Esophagus (tissue), 2 donors: ENCODE measurements at regions not wholly inside any gene's neighbourhood (a gene's known extent, or its start where the extent isn't known, plus 50 kb on each side); places are given as distances from the start of the nearest gene placed in this dataset.
"Not testable (repeated sequence)": the region's sequence is repeated elsewhere in the genome, so short reads cannot be mapped to it uniquely, and the experiment has no call there.

Source experiments
- H3K27ac ChIP-seq, 2 donors: one replicate each; pipeline ENCODE4 v1.5.1; 2013; ENCODE audit warnings: low read depth in 2 of 2, mild to moderate bottlenecking in 2 of 2, inconsistent platforms in 1 of 2, low read length in 1 of 2, moderate library complexity in 1 of 2
- H3K27me3 ChIP-seq, 2 donors: one replicate each; pipeline ENCODE4 v1.6.1; 2013; ENCODE audit warnings: low read length in 2 of 2, control low read depth in 1 of 2, mild to moderate bottlenecking in 1 of 2; ENCODE audit not compliant: insufficient read depth in 2 of 2, control insufficient read depth in 1 of 2
- H3K36me3 ChIP-seq, 2 donors: one replicate each; pipeline ENCODE4 v1.6.1; 2013; ENCODE audit warnings: low read length in 1 of 2; ENCODE audit not compliant: control insufficient read depth in 2 of 2, insufficient read depth in 2 of 2
- H3K4me1 ChIP-seq, 2 donors: one replicate each; pipeline ENCODE4 v1.6.1; 2013; ENCODE audit warnings: low read length in 1 of 2; ENCODE audit not compliant: control insufficient read depth in 2 of 2, insufficient read depth in 2 of 2
- H3K4me3 ChIP-seq, 2 donors: one replicate each; pipeline ENCODE4 v1.5.1; 2013; ENCODE audit warnings: low read length in 2 of 2, mild to moderate bottlenecking in 2 of 2, low read depth in 1 of 2, moderate library complexity in 1 of 2
- H3K9me3 ChIP-seq, 2 donors: one replicate each; pipeline ENCODE4 v1.6.1; 2013; ENCODE audit warnings: mild to moderate bottlenecking in 2 of 2, low read depth in 1 of 2, low read length in 1 of 2, moderate library complexity in 1 of 2; ENCODE audit not compliant: control insufficient read depth in 2 of 2, insufficient read depth in 1 of 2
- WGBS, 2 donors: extraction: QIAGEN DNeasy Blood & Tissue Kit; methylation state at CpG; one replicate each; pipeline ENCODE4 v1.1.7; 2013; 5-methylcytosine and 5-hydroxymethylcytosine counted together
- donor health status: healthy with polysubstance abuse.
- donor health status: Bipolar disorder and iron deficiency.

DNA sequence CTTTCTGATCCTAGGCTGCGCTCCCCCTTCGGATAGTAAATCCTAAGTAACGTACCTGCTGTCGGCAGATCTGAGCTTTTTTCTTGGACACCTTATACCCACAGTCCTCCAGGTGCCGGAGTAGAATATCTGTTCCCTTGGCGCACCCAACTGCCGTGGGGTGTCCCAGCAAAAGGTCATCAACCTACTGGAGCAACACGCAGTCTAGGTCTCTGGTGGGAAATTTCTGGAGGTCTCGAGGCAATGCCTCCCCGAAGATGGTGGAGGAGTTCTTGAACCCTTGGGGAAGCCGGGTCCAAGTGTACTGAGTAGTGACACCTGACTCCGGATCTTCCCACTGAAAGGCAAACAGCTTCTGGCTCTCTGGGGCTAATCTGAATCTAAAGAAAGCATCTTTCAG lies 129.3 kb upstream of the CCZ1B start:
- 73 to 75% methylated on average over 12 of the region's 12 CpGs for WGBS, 2 donors
- not testable (repeated sequence) for H3K4me3 ChIP-seq

GRCh38 chr7:6955990-6956566 lies 130.0 kb upstream of the CCZ1B start:
- H3K9me3 ChIP-seq, H3K36me3 ChIP-seq, H3K4me1 ChIP-seq, H3K27ac ChIP-seq, H3K27me3 ChIP-seq, H3K4me3 ChIP-seq: not testable (repeated sequence)
- 76 to 78% methylated on average over 12 of the region's 12 CpGs for WGBS, 2 donors

More for the DNA sequence above, 129.3 kb upstream of the CCZ1B start:
- H3K27me3 ChIP-seq, H3K9me3 ChIP-seq, H3K27ac ChIP-seq, H3K4me1 ChIP-seq, H3K36me3 ChIP-seq: not testable (repeated sequence)

DNA sequence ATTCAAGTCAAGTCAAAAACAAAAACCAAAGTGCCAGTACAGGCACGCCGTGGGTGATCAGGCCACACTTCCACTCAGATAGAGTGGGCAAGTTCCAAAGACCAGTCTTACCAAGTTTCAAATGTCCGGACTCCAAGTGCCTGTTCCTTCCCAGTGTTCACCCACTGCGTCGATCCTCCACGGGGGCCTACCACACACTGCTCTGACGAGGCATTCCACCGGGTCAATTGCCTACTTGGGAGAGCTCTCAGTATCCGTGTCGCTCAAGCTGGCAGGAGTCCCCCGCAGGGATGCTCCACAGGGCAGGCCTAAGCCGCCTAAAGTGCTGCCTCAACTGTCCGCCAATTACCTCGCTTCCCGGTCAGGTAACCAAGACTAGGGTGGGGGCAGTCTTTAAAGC lies 132.3 kb upstream of the CCZ1B start:
- H3K4me1 ChIP-seq, H3K9me3 ChIP-seq, H3K27me3 ChIP-seq, H3K36me3 ChIP-seq, H3K4me3 ChIP-seq, H3K27ac ChIP-seq: not testable (repeated sequence)
- 94 to 96% methylated on average over 15 of the region's 15 CpGs for WGBS, 2 donors

DNA sequence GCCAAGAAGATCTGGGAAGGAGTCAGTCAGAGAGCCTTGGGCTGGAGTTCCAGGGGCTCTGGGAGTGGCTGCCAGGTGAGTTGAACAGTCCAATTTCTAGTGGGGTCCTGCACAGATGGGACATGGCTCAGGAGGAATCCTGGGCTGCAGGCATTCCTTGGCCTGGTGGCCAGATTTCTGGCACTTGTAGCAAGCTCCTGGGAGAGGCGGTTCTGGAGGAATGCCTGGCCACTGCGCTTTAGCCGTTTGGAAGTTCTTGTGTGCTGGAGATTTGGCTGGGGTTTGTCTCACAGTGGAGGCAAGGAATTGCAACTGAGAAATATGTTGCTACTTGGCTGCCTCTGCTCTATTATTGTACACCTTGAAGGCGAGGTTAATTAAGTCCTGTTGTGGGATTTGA lies 133.9 kb upstream of the CCZ1B start:
- not testable (repeated sequence) for H3K4me3 ChIP-seq, H3K36me3 ChIP-seq, H3K27me3 ChIP-seq, H3K9me3 ChIP-seq, H3K27ac ChIP-seq, H3K4me1 ChIP-seq
- WGBS, 2 donors, result 73 to 80% methylated on average over 4 of the region's 4 CpGs

- H3K27me3 ChIP-seq, H3K36me3 ChIP-seq, H3K4me1 ChIP-seq, H3K27ac ChIP-seq, H3K9me3 ChIP-seq, H3K4me3 ChIP-seq: not testable (repeated sequence)
- 59 to 65% methylated on average over 7 to 8 of the region's 8 CpGs for WGBS, 2 donors
Measured at GRCh38 chr7:6962871-6963270, 136.8 kb upstream of the CCZ1B start.

DNA sequence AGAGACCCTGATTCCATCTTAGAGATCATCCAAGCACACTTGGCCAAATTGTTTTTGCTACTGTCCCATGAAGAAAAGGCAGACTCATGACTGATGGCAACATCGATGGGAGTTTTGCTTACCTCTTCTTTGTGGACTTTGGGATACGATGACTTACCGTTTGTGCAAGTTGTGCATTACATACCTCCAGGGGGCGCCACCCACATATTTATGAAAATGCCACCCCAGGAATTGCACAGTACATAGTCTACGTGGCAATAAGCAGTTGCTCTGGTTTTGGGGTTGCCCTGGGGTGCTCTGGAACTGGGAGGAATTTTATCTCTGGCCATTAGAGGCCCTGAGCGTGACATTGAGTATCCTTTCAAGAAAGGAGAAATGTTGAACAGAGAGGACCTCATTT lies 139.0 kb upstream of the CCZ1B start:
- not testable (repeated sequence) for H3K9me3 ChIP-seq, H3K36me3 ChIP-seq, H3K4me3 ChIP-seq, H3K27me3 ChIP-seq, H3K27ac ChIP-seq, H3K4me1 ChIP-seq
- WGBS, 2 donors, result 23 to 25% methylated on average over 6 of the region's 6 CpGs

- H3K4me1 ChIP-seq, H3K4me3 ChIP-seq, H3K27me3 ChIP-seq, H3K27ac ChIP-seq, H3K36me3 ChIP-seq, H3K9me3 ChIP-seq: not testable (repeated sequence)
- WGBS, 2 donors, result 90% methylated on average over 3 of the region's 3 CpGs
Measured at GRCh38 chr7:6970180-6970579, 144.1 kb upstream of the CCZ1B start.

- not testable (repeated sequence) for H3K9me3 ChIP-seq, H3K4me3 ChIP-seq, H3K36me3 ChIP-seq, H3K27ac ChIP-seq, H3K4me1 ChIP-seq, H3K27me3 ChIP-seq
- WGBS, 2 donors, result 89 to 94% methylated on average over 16 to 21 of the region's 27 CpGs
Measured at GRCh38 chr7:6974876-6975275, 148.8 kb upstream of the CCZ1B start.

DNA sequence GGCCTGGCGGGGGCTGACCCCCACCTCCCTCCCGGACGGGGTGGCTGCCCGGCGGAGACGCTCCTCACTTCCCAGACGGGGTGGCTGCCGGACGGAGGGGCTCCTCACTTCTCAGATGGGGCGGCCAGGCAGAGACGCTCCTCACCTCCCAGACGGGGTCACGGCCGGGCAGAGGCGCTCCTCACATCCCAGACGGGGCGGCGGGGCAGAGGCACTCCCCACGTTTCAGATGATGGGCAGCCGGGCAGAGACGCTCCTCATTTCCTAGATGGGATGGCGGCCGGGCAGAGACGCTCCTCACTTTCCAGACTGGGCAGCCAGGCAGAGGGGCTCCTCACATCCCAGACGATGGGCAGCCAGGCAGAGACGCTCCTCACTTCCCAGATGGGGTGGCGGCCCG lies 149.3 kb upstream of the CCZ1B start:
- H3K4me3 ChIP-seq, H3K27ac ChIP-seq, H3K9me3 ChIP-seq, H3K27me3 ChIP-seq, H3K36me3 ChIP-seq, H3K4me1 ChIP-seq: not testable (repeated sequence)
- WGBS, 2 donors, result 88 to 94% methylated on average over 16 to 28 of the region's 28 CpGs

- H3K4me3 ChIP-seq, H3K9me3 ChIP-seq, H3K27me3 ChIP-seq, H3K27ac ChIP-seq, H3K36me3 ChIP-seq, H3K4me1 ChIP-seq: not testable (repeated sequence)
- 86% methylated on average over 3 of the region's 3 CpGs for WGBS, 2 donors
Measured at GRCh38 chr7:6977368-6977767, 151.3 kb upstream of the CCZ1B start.
